DOHH2 (cell line): ENCODE measurements at regions not wholly inside any gene's neighbourhood (a gene's known extent, or its start where the extent isn't known, plus 50 kb on each side); places are given as distances from the start of the nearest gene placed in this dataset.
"Not testable (repeated sequence)": the region's sequence is repeated elsewhere in the genome, so short reads cannot be mapped to it uniquely, and the experiment has no call there.

Experiments used
- CTCF ChIP-seq: fragments of 200-600 bp; sonication (generic); IDR thresholded peaks from one replicate; pipeline ENCODE4 v1.5.1; 2014; ENCODE audit warnings: antibody characterized with exemption, mild to moderate bottlenecking, low read depth, low read length; ENCODE audit not compliant: poor library complexity, severe bottlenecking
- EZH2phosphoT487 ChIP-seq: fragments of 200-600 bp; sonication (generic); IDR thresholded peaks from 2 replicates; pipeline ENCODE4 v1.6.1; 2017; ENCODE audit warnings: borderline replicate concordance, mild to moderate bottlenecking, antibody characterized with exemption, low read length, moderate library complexity, mixed read lengths

- not testable (repeated sequence) for TF ChIP-seq CTCF, EZH2phosphoT487
Measured at GRCh38 chr14:103235506-103235905, 98.5 kb upstream of the EIF5 start.
